ENCODE measurements at regions not wholly inside any gene's neighbourhood (a gene's known extent, or its start where the extent isn't known, plus 50 kb on each side); places are given as distances from the start of the nearest gene placed in this dataset.

- Histone ChIP-seq H3K9me3 (ENCODE audit: low read length) (no peaks in the 10 kb centered on the region), H3K9ac (ENCODE audit: low read length) (no peak overlapping the region), H3K27ac (ENCODE audit: low read length) (no peak overlapping the region), H4K20me1 (ENCODE audit: low read length) (no peaks in the 10 kb centered on the region), H3K4me1 (ENCODE audit: insufficient read depth, low read length) (no peaks in the 10 kb centered on the region), H3K4me3 (ENCODE audit: low read length) (no peak overlapping the region), H3F3A (ENCODE audit: low read length, unreplicated experiment) (no peaks in the 10 kb centered on the region), H3K9me2 (replicated peaks; ENCODE audit: low read length) (no peaks in the 10 kb centered on the region), H3K79me2 (ENCODE audit: low read length) (no peaks in the 10 kb centered on the region), H3K36me3 (ENCODE audit: low read depth, low read length) (no peaks in the 10 kb centered on the region), H3K4me2 (ENCODE audit: low read length) (no peak overlapping the region), H2AFZ (ENCODE audit: low read length) (no peak overlapping the region), H3K27me3 (ENCODE audit: low read length) (peaks cover 44% of the 10 kb centered on the region)
- intact Hi-C loops (cut with micrococcal nuclease), result loop anchor here (10.0 kb wide), 1 partner anchor 229 kb away; no protein-coding TSS in a partner anchor
- ATAC-seq, result no peak
- no TSS peak for BruUV-seq (replicated peaks)
- ChIA-PET CTCF (no interaction called here), POLR2A (ENCODE audit: unreplicated experiment) (no interaction called here)
- TF ChIP-seq EZH2phosphoT487 (IDR thresholded peaks at IDR 0.05; ENCODE audit: borderline replicate concordance, low read length) (no peak), EZH2 (IDR thresholded peaks at IDR 0.05; ENCODE audit: low read length, unreplicated experiment) (no peak), CTCF (conservative IDR thresholded peaks at IDR 0.05; ENCODE audit: low read depth, low read length) (no peak)
- no peak for DNase-seq
These were observed 334.1 kb downstream of the KCNJ2 start for GRCh38 chr17:70503449-70503848.

GRCh38 chr17:70510288-70510687, 341.0 kb downstream of the KCNJ2 start:
- Histone ChIP-seq H3K27me3 (ENCODE audit: low read length) (0 out of 2 replicates have a peak, but pooled peaks cover under 1% of the 10 kb centered on the region), H3K9ac (ENCODE audit: low read length) (no peak overlapping the region), H3K9me3 (ENCODE audit: low read length) (no peaks in the 10 kb centered on the region), H3K9me2 (replicated peaks; ENCODE audit: low read length) (no peaks in the 10 kb centered on the region), H2AFZ (ENCODE audit: low read length) (no peak overlapping the region), H3K4me1 (ENCODE audit: insufficient read depth, low read length) (no peaks in the 10 kb centered on the region), H3K4me2 (ENCODE audit: low read length) (no peak overlapping the region), H3K79me2 (ENCODE audit: low read length) (no peaks in the 10 kb centered on the region), H4K20me1 (ENCODE audit: low read length) (no peaks in the 10 kb centered on the region), H3K4me3 (ENCODE audit: low read length) (no peak overlapping the region), H3F3A (ENCODE audit: low read length, unreplicated experiment) (no peaks in the 10 kb centered on the region), H3K36me3 (ENCODE audit: low read depth, low read length) (no peaks in the 10 kb centered on the region), H3K27ac (ENCODE audit: low read length) (no peak overlapping the region)
- POLR2A ChIA-PET (ENCODE audit: unreplicated experiment), result no interaction called here
- CTCF ChIA-PET, result no interaction called here
- no peak for ATAC-seq
- no peak for DNase-seq
- TF ChIP-seq EZH2 (IDR thresholded peaks at IDR 0.05; ENCODE audit: low read length, unreplicated experiment) (no peak), EZH2phosphoT487 (IDR thresholded peaks at IDR 0.05; ENCODE audit: borderline replicate concordance, low read length) (no peak), CTCF (conservative IDR thresholded peaks at IDR 0.05; ENCODE audit: low read depth, low read length) (no peak)
- BruUV-seq (replicated peaks), result no TSS peak
- intact Hi-C loops (cut with micrococcal nuclease), result no loop called here

- no peaks in the 10 kb centered on the region for H3K9me2 ChIP-seq (replicated peaks; ENCODE audit: low read length)
- H3K4me3 ChIP-seq (ENCODE audit: low read length), result no peak overlapping the region
- H3K27ac ChIP-seq (ENCODE audit: low read length), result peak overlapping the region; percentile 28
- 0 out of 2 replicates have a peak overlapping the region, but pooled peaks have one; percentile 0 for H3K4me2 ChIP-seq (ENCODE audit: low read length)
- no peaks in the 10 kb centered on the region for H3K27me3 ChIP-seq (ENCODE audit: low read length)
- intact Hi-C loops (cut with micrococcal nuclease), result no loop called here
- H4K20me1 ChIP-seq (ENCODE audit: low read length), result no peaks in the 10 kb centered on the region
- ChIA-PET POLR2A (ENCODE audit: unreplicated experiment) (no interaction called here), CTCF (no interaction called here)
- DNase-seq (peak; percentile 58), ATAC-seq (peak; percentile 88)
- peaks cover 11% of the 10 kb centered on the region for H3K4me1 ChIP-seq (ENCODE audit: insufficient read depth, low read length)
- no peak overlapping the region for H2AFZ ChIP-seq (ENCODE audit: low read length)
- H3F3A ChIP-seq (ENCODE audit: low read length, unreplicated experiment), result no peaks in the 10 kb centered on the region
- no peaks in the 10 kb centered on the region for H3K9me3 ChIP-seq (ENCODE audit: low read length)
- H3K36me3 ChIP-seq (ENCODE audit: low read depth, low read length), result no peaks in the 10 kb centered on the region
- no TSS peak for BruUV-seq (replicated peaks)
- no peaks in the 10 kb centered on the region for H3K79me2 ChIP-seq (ENCODE audit: low read length)
- H3K9ac ChIP-seq (ENCODE audit: low read length), result no peak overlapping the region
- TF ChIP-seq CTCF (conservative IDR thresholded peaks at IDR 0.05; ENCODE audit: low read depth, low read length), result no peak
These were observed 348.5 kb downstream of the KCNJ2 start for GRCh38 chr17:70517816-70518215.
